ENCODE measurements at regions not wholly inside any gene's neighbourhood (a gene's known extent, or its start where the extent isn't known, plus 50 kb on each side); places are given as distances from the start of the nearest gene placed in this dataset.
"Not testable (repeated sequence)": the region's sequence is repeated elsewhere in the genome, so short reads cannot be mapped to it uniquely, and the experiment has no call there.

GRCh38 chr3:94627689-94628088 is 564.8 kb downstream of the NSUN3 start:
- CTCF ChIA-PET, result no interaction called here
- POLR2A ChIA-PET, result no interaction called here
- no peak for TF ChIP-seq CTBP1 (IDR thresholded peaks at IDR 0.05; ENCODE audit: borderline replicate concordance)
- TF ChIP-seq HDGF (IDR thresholded peaks at IDR 0.05; ENCODE audit: borderline replicate concordance), result no peak
- TF ChIP-seq FOXK2 (IDR thresholded peaks at IDR 0.05), result no peak
- no peak for DNase-seq (ENCODE audit: extremely low spot score)

GRCh38 chr3:94643400-94643799 is 580.5 kb downstream of the NSUN3 start:
- ChIA-PET CTCF (no interaction called here), POLR2A (no interaction called here)
- no peak for DNase-seq (ENCODE audit: extremely low spot score)
- no peak for TF ChIP-seq SP1 (IDR thresholded peaks at IDR 0.05)
- TF ChIP-seq FOXK2 (IDR thresholded peaks at IDR 0.05), result no peak

GRCh38 chr3:94645790-94646189 is 582.9 kb downstream of the NSUN3 start:
- POLR2A ChIA-PET, result no interaction called here
- no peak for DNase-seq (ENCODE audit: extremely low spot score)
- CTCF ChIA-PET, result no interaction called here
- TF ChIP-seq SP1 (IDR thresholded peaks at IDR 0.05) (no peak), FOXA1 (IDR thresholded peaks at IDR 0.05) (no peak), L3MBTL2 (conservative IDR thresholded peaks at IDR 0.05) (no peak), ELF4 (IDR thresholded peaks at IDR 0.05) (no peak), FOXM1 (IDR thresholded peaks at IDR 0.05; ENCODE audit: borderline replicate concordance) (no peak), NFRKB (IDR thresholded peaks at IDR 0.05) (no peak), ZNF384 (IDR thresholded peaks at IDR 0.05) (no peak), FOXK2 (IDR thresholded peaks at IDR 0.05) (no peak)

- no peak for TF ChIP-seq FOXA1 (IDR thresholded peaks at IDR 0.05)
- TF ChIP-seq SUZ12 (IDR thresholded peaks at IDR 0.05), result no peak
- no peak for TF ChIP-seq NFRKB (IDR thresholded peaks at IDR 0.05)
- TF ChIP-seq ELF4 (IDR thresholded peaks at IDR 0.05), result no peak
- TF ChIP-seq LEF1 (IDR thresholded peaks at IDR 0.05; ENCODE audit: borderline replicate concordance), result no peak
- no peak for TF ChIP-seq TARDBP (IDR thresholded peaks at IDR 0.05)
- TF ChIP-seq BHLHE40 (IDR thresholded peaks at IDR 0.05; ENCODE audit: borderline replicate concordance), result no peak
- no peak for TF ChIP-seq L3MBTL2 (conservative IDR thresholded peaks at IDR 0.05)
- TF ChIP-seq, protein P1, sequence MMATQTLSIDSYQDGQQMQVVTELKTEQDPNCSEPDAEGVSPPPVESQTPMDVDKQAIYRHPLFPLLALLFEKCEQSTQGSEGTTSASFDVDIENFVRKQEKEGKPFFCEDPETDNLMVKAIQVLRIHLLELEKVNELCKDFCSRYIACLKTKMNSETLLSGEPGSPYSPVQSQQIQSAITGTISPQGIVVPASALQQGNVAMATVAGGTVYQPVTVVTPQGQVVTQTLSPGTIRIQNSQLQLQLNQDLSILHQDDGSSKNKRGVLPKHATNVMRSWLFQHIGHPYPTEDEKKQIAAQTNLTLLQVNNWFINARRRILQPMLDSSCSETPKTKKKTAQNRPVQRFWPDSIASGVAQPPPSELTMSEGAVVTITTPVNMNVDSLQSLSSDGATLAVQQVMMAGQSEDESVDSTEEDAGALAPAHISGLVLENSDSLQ (IDR thresholded peaks at IDR 0.05), result no peak
- TF ChIP-seq CTBP1 (IDR thresholded peaks at IDR 0.05; ENCODE audit: borderline replicate concordance), result no peak
- TF ChIP-seq ZNF384 (IDR thresholded peaks at IDR 0.05), result no peak
- no peak for TF ChIP-seq SP1 (IDR thresholded peaks at IDR 0.05)
- no peak for TF ChIP-seq FOXM1 (IDR thresholded peaks at IDR 0.05; ENCODE audit: borderline replicate concordance)
- POLR2A ChIA-PET, result no interaction called here
- DNase-seq (ENCODE audit: extremely low spot score), result no peak
- CTCF ChIA-PET, result no interaction called here
These were observed 584.3 kb downstream of the NSUN3 start for GRCh38 chr3:94647131-94647530.

GRCh38 chr3:94648270-94649180 is 585.7 kb downstream of the NSUN3 start:
- DNase-seq (ENCODE audit: extremely low spot score); CTCF ChIA-PET; POLR2A ChIA-PET: not testable (repeated sequence)

DNA sequence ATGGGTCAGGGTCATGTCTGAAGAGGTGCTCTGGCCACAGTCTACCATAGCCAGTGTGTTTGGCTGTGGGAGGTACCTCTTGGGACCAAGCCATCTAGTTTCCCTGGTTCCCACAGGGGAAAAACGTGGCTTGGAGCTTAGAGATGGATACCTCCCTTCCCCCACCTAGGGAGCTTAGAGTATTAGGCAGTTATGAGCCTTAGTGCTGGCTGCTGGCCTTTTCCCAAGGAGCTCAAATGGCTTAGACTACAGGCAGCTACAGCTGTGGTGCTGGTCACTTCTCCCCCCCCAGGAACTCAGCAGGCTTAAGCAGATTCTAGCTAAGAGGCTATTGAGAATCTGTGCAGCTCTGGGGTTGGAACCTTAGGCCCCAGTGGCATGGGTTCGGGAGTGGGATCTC is 591.2 kb downstream of the NSUN3 start:
- TF ChIP-seq ELF4 (IDR thresholded peaks at IDR 0.05) (no peak), NFRKB (IDR thresholded peaks at IDR 0.05) (no peak), HDGF (IDR thresholded peaks at IDR 0.05; ENCODE audit: borderline replicate concordance) (no peak), SP1 (IDR thresholded peaks at IDR 0.05) (no peak), L3MBTL2 (conservative IDR thresholded peaks at IDR 0.05) (no peak), FOXM1 (IDR thresholded peaks at IDR 0.05; ENCODE audit: borderline replicate concordance) (no peak), TARDBP (IDR thresholded peaks at IDR 0.05) (no peak), BHLHE40 (IDR thresholded peaks at IDR 0.05; ENCODE audit: borderline replicate concordance) (no peak), FOXK2 (IDR thresholded peaks at IDR 0.05) (no peak), ARNT (IDR thresholded peaks at IDR 0.05) (no peak), LEF1 (IDR thresholded peaks at IDR 0.05; ENCODE audit: borderline replicate concordance) (no peak), FOXA1 (IDR thresholded peaks at IDR 0.05) (no peak), CTBP1 (IDR thresholded peaks at IDR 0.05; ENCODE audit: borderline replicate concordance) (no peak)
- TF ChIP-seq, protein P1 (IDR thresholded peaks at IDR 0.05), result no peak
- ChIA-PET POLR2A (no interaction called here), CTCF (no interaction called here)
- no peak for DNase-seq (ENCODE audit: extremely low spot score)

- ChIA-PET POLR2A (no interaction called here), CTCF (no interaction called here)
- no peak for DNase-seq (ENCODE audit: extremely low spot score)
- TF ChIP-seq ZNF384 (IDR thresholded peaks at IDR 0.05), result no peak
- TF ChIP-seq LEF1 (IDR thresholded peaks at IDR 0.05; ENCODE audit: borderline replicate concordance), result no peak
- no peak for TF ChIP-seq L3MBTL2 (conservative IDR thresholded peaks at IDR 0.05)
- no peak for TF ChIP-seq ARNT (IDR thresholded peaks at IDR 0.05)
- TF ChIP-seq TARDBP (IDR thresholded peaks at IDR 0.05), result no peak
- no peak for TF ChIP-seq CTBP1 (IDR thresholded peaks at IDR 0.05; ENCODE audit: borderline replicate concordance)
These were observed 603.1 kb downstream of the NSUN3 start for GRCh38 chr3:94665922-94666321.

DNA sequence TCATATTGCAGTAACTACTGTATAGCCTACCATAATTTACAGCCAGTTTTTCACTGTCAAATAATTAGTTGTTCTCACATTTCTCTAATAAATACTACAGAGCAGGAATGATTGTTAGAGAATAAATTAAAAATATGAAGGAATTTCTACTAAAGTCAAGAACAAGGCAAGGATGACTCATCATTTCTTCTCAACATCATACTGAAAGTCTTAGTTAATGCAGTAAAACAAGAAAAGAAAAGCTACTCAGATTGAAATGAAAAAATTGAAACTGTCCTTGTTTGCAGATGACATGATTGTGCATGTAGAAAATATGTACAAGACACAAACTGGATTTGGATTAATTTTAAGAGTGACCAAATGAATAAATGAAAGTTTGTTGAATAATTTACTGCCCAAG is 608.2 kb downstream of the NSUN3 start:
- no peak for DNase-seq (ENCODE audit: extremely low spot score)
- ChIA-PET POLR2A (no interaction called here), CTCF (no interaction called here)
- TF ChIP-seq ELF4 (IDR thresholded peaks at IDR 0.05), result no peak
- TF ChIP-seq LEF1 (IDR thresholded peaks at IDR 0.05; ENCODE audit: borderline replicate concordance), result no peak
- no peak for TF ChIP-seq HDGF (IDR thresholded peaks at IDR 0.05; ENCODE audit: borderline replicate concordance)
- TF ChIP-seq TARDBP (IDR thresholded peaks at IDR 0.05), result no peak
- TF ChIP-seq SUZ12 (IDR thresholded peaks at IDR 0.05), result no peak
- TF ChIP-seq BHLHE40 (IDR thresholded peaks at IDR 0.05; ENCODE audit: borderline replicate concordance), result no peak
- TF ChIP-seq CTBP1 (IDR thresholded peaks at IDR 0.05; ENCODE audit: borderline replicate concordance), result no peak
- TF ChIP-seq FOXM1 (IDR thresholded peaks at IDR 0.05; ENCODE audit: borderline replicate concordance), result no peak
- TF ChIP-seq SP1 (IDR thresholded peaks at IDR 0.05), result no peak
- no peak for TF ChIP-seq FOXK2 (IDR thresholded peaks at IDR 0.05)
- no peak for TF ChIP-seq ZNF384 (IDR thresholded peaks at IDR 0.05)
- TF ChIP-seq FOXA1 (IDR thresholded peaks at IDR 0.05), result no peak
- TF ChIP-seq L3MBTL2 (conservative IDR thresholded peaks at IDR 0.05), result no peak
- no peak for TF ChIP-seq ARNT (IDR thresholded peaks at IDR 0.05)
- TF ChIP-seq, protein P1 (IDR thresholded peaks at IDR 0.05), result no peak
- no peak for TF ChIP-seq NFRKB (IDR thresholded peaks at IDR 0.05)
